SK-N-SH (cell line): ENCODE measurements at regions not wholly inside any gene's neighbourhood (a gene's known extent, or its start where the extent isn't known, plus 50 kb on each side); places are given as distances from the start of the nearest gene placed in this dataset.

Experiments used
- CTCF ChIA-PET: fragments of 300-600, 350-600 bp; formaldehyde crosslinking; extraction: SDS; loops from one replicate; lab custom pipeline; 2021; lab: Yijun Ruan, JAX
- POLR2A ChIA-PET: fragments of 350-600 bp; sonication (Branson Sonifier 250); formaldehyde crosslinking; extraction: SDS; loops from one replicate; lab custom pipeline; 2020; ENCODE audit warnings: antibody characterized with exemption, inconsistent platforms; lab: Yijun Ruan, JAX
- DNase-seq: peaks from one replicate; pipeline ENCODE4 v3.0.0; 2012
- H2AFZ ChIP-seq: fragments of 200-600 bp; sonication (generic); 2 replicates; pipeline ENCODE4 v1.8.1; 2016; ENCODE audit warnings: antibody characterized with exemption, mild to moderate bottlenecking, low read depth
- H3F3A ChIP-seq: fragments of 200-600 bp; sonication (generic); replicated peaks from 2 replicates; pipeline ENCODE3; 2016; ENCODE audit warnings: antibody characterized with exemption, mild to moderate bottlenecking; ENCODE audit not compliant: insufficient read depth
- H3K27ac ChIP-seq, 2 experiments: fragments of 200-500 bp in 1 of 2; fragments of 200-600 bp in 1 of 2; sonication (Bioruptor generic) in 1 of 2; sonication (generic), shearing (Covaris generic) in 1 of 2; 2 replicates each; pipeline versions ENCODE4 v1.5.1 to v1.6.1; 2014 to 2016; ENCODE audit warnings: low read depth in 2 of 2, inconsistent platforms in 1 of 2, low read length in 1 of 2, mild to moderate bottlenecking in 1 of 2, mixed read lengths in 1 of 2
- H3K27me3 ChIP-seq: fragments of 200-600 bp; sonication (generic), shearing (Covaris generic); 2 replicates; pipeline ENCODE4 v1.6.1; 2016; ENCODE audit warnings: mixed run types; ENCODE audit not compliant: insufficient read depth
- H3K36me3 ChIP-seq, 2 experiments: fragments of 200-500 bp in 1 of 2; fragments of 200-600 bp in 1 of 2; sonication (Bioruptor generic) in 1 of 2; sonication (generic) in 1 of 2; replicated peaks in 1 of 2; 2 replicates each; pipeline versions ENCODE3 to v1.5.1; 2014 to 2016; ENCODE audit warnings: low read length in 1 of 2, mild to moderate bottlenecking in 1 of 2; ENCODE audit not compliant: insufficient read depth in 2 of 2, control insufficient read depth in 1 of 2
- H3K4me1 ChIP-seq, 2 experiments: fragments of 200-500 bp in 1 of 2; fragments of 200-600 bp in 1 of 2; sonication (Bioruptor generic) in 1 of 2; sonication (generic), shearing (Covaris generic) in 1 of 2; 2 replicates each; pipeline versions ENCODE4 v1.5.1 to v1.6.1; 2014 to 2016; ENCODE audit warnings: low read depth in 1 of 2, low read length in 1 of 2, mixed run types in 1 of 2; ENCODE audit not compliant: insufficient read depth in 2 of 2, control insufficient read depth in 1 of 2
- H3K4me2 ChIP-seq: fragments of 200-600 bp; sonication (generic), shearing (Covaris generic); 2 replicates; pipeline ENCODE4 v1.6.1; 2017; ENCODE audit warnings: mixed run types
- H3K4me3 ChIP-seq, 2 experiments: fragments of 200-500 bp in 1 of 2; fragments of 200-600 bp in 1 of 2; sonication (Bioruptor generic) in 1 of 2; sonication (generic), shearing (Covaris generic) in 1 of 2; 2 replicates each; pipeline versions ENCODE4 v1.5.1 to v1.8.1; 2014 to 2016; ENCODE audit warnings: low read depth in 2 of 2, inconsistent platforms in 1 of 2, low read length in 1 of 2, mild to moderate bottlenecking in 1 of 2, mixed read lengths in 1 of 2, moderate library complexity in 1 of 2
- H3K79me2 ChIP-seq: fragments of 200-600 bp; sonication (generic); 2 replicates; pipeline ENCODE4 v1.8.1; 2017; ENCODE audit warnings: mild to moderate bottlenecking; ENCODE audit not compliant: insufficient read depth
- H3K9ac ChIP-seq: fragments of 200-600 bp; sonication (generic); 2 replicates; pipeline ENCODE4 v1.6.1; 2017; ENCODE audit warnings: mixed run types
- H3K9me2 ChIP-seq: fragments of 200-600 bp; sonication (generic); 2 replicates; pipeline ENCODE4 v1.6.1; 2017; ENCODE audit warnings: mixed run types
- H3K9me3 ChIP-seq: fragments of 200-600 bp; sonication (generic); 2 replicates; pipeline ENCODE4 v1.6.1; 2017; ENCODE audit warnings: mixed run types, mild to moderate bottlenecking, moderate library complexity
- H4K20me1 ChIP-seq: fragments of 200-600 bp; sonication (generic); 2 replicates; pipeline ENCODE4 v1.6.1; 2017; ENCODE audit warnings: mild to moderate bottlenecking, mixed run types; ENCODE audit not compliant: insufficient read depth
- CHD2 ChIP-seq: fragments of 150-350 bp; IDR thresholded peaks from 2 replicates; pipeline ENCODE4 v1.6.1; 2018; ENCODE audit warnings: low read length; ENCODE audit not compliant: partially characterized antibody
- ELF1 ChIP-seq: IDR thresholded peaks from 2 replicates; pipeline ENCODE4 v1.4.0; 2012
- EP300 ChIP-seq, 2 experiments: IDR thresholded peaks; 2 replicates each; pipeline versions ENCODE4 v1.4.0 to v1.6.1; 2012; ENCODE audit warnings: borderline replicate concordance in 1 of 2, low read depth in 1 of 2, low read length in 1 of 2
- FOSL2 ChIP-seq: IDR thresholded peaks from 2 replicates; pipeline ENCODE4 v1.4.0; 2012; ENCODE audit warnings: low read depth, mild to moderate bottlenecking, moderate library complexity, borderline replicate concordance
- FOXM1 ChIP-seq: IDR thresholded peaks from 2 replicates; pipeline ENCODE4 v1.4.0; 2012; ENCODE audit warnings: low read depth, mild to moderate bottlenecking
- GABPA ChIP-seq: IDR thresholded peaks from 2 replicates; pipeline ENCODE4 v1.4.0; 2012; ENCODE audit warnings: low read depth, mild to moderate bottlenecking
- GATA2 ChIP-seq: sonication (generic); formaldehyde crosslinking; IDR thresholded peaks from 2 replicates; pipeline ENCODE4 v1.5.0; 2020; ENCODE audit warnings: mild to moderate bottlenecking, missing genetic modification reagents
- MXI1 ChIP-seq: IDR thresholded peaks from 2 replicates; pipeline ENCODE4 v1.6.1; 2012; ENCODE audit warnings: mild to moderate bottlenecking, low read depth, low read length, improper control_type of control experiment
- POLR2AphosphoS5 ChIP-seq: IDR thresholded peaks from 2 replicates; pipeline ENCODE4 v1.6.1; 2012; ENCODE audit warnings: low read depth, low read length
- RAD21 ChIP-seq: IDR thresholded peaks from 2 replicates; pipeline ENCODE4 v1.6.1; 2012; ENCODE audit warnings: mild to moderate bottlenecking, low read length
- RFX5 ChIP-seq: IDR thresholded peaks from 2 replicates; pipeline ENCODE4 v1.6.1; 2012; ENCODE audit warnings: mild to moderate bottlenecking, improper control_type of control experiment, low read length
- RXRA ChIP-seq: IDR thresholded peaks from 2 replicates; pipeline ENCODE4 v1.4.0; 2012; ENCODE audit warnings: low read depth, mild to moderate bottlenecking, borderline replicate concordance
- SIN3A ChIP-seq: IDR thresholded peaks from 2 replicates; pipeline ENCODE4 v1.6.1; 2012; ENCODE audit warnings: low read depth, mild to moderate bottlenecking, low read length, moderate library complexity, borderline replicate concordance
- SMC3 ChIP-seq: IDR thresholded peaks from 2 replicates; pipeline ENCODE4 v1.6.1; 2012; ENCODE audit warnings: low read depth, low read length, improper control_type of control experiment
- TAF1 ChIP-seq: IDR thresholded peaks from 2 replicates; pipeline ENCODE4 v1.6.1; 2012; ENCODE audit warnings: low read depth, mild to moderate bottlenecking, low read length, moderate library complexity, borderline replicate concordance
- YY1 ChIP-seq: IDR thresholded peaks from 2 replicates; pipeline ENCODE4 v1.4.0; 2012; ENCODE audit warnings: low read depth, mild to moderate bottlenecking
- WGBS: methylation state at CpG from one replicate; pipeline ENCODE4 v1.1.6; 2017; ENCODE audit warnings: low lambda C conversion rate; 5-methylcytosine and 5-hydroxymethylcytosine counted together
- TF ChIP-seq, protein P1 (sequence below): fragments of 200-600 bp; sonication (generic); IDR thresholded peaks from 2 replicates; pipeline ENCODE4 v1.6.1; 2017; ENCODE audit warnings: antibody characterized with exemption, mild to moderate bottlenecking, moderate library complexity
- TF ChIP-seq, protein P2 (sequence below): fragments of 150-350 bp; IDR thresholded peaks from 2 replicates; pipeline ENCODE4 v1.6.1; 2016; ENCODE audit warnings: mild to moderate bottlenecking, low read depth, low read length
- TF ChIP-seq, protein P3 (sequence below): IDR thresholded peaks from 2 replicates; pipeline ENCODE4 v1.6.1; 2012; ENCODE audit warnings: mild to moderate bottlenecking, low read depth, low read length, moderate library complexity
- TF ChIP-seq, protein P4 (sequence below): IDR thresholded peaks from 2 replicates; pipeline ENCODE4 v1.4.0; 2012; ENCODE audit warnings: low read depth
- TF ChIP-seq, protein P5 (sequence below): IDR thresholded peaks from 2 replicates; pipeline ENCODE4 v1.4.0; 2012; ENCODE audit warnings: low read depth, borderline replicate concordance

DNA sequence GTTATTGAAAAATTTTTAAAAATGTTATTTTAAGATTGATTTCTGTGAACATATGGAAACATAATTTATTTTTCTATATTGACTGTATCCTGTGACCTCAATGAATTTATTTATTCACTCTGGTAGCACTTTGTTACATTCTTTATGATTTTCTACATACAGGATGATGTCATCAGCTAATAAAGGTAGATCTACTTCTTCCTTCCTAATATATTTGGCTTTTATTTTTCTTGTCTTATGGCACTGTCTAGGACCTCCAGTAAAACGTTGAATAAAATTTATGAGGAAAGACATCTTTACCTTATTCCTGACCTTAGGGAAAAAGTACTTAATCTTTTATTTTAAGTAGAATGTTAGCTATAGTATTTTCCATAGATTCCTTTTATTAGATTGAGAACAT, 78.8 kb upstream of the MAF start:
- no peak for DNase-seq
- 0 out of 2 replicates have a peak, but pooled peaks cover 4% of the 10 kb centered on the region for H3K9me3 ChIP-seq
- no peak for TF ChIP-seq GATA2
- TF ChIP-seq, all 33 proteins: peak for 0
- Histone ChIP-seq H3K4me3 (no peak overlapping the region), H2AFZ (no peak overlapping the region), H3K9me2 (no peaks in the 10 kb centered on the region), H3K27ac (no peak overlapping the region), H3K4me2 (no peak overlapping the region), H3K27me3 (no peaks in the 10 kb centered on the region), H3K36me3 (no peaks in the 10 kb centered on the region), H3K9ac (no peak overlapping the region), H3F3A (no peaks in the 10 kb centered on the region), H3K4me1 (no peaks in the 10 kb centered on the region), H3K79me2 (no peaks in the 10 kb centered on the region), H4K20me1 (no peaks in the 10 kb centered on the region)
- WGBS: 4% methylated on average over 1 of the region's 1 CpG
- ChIA-PET CTCF (no interaction called here), POLR2A (no interaction called here)

DNA sequence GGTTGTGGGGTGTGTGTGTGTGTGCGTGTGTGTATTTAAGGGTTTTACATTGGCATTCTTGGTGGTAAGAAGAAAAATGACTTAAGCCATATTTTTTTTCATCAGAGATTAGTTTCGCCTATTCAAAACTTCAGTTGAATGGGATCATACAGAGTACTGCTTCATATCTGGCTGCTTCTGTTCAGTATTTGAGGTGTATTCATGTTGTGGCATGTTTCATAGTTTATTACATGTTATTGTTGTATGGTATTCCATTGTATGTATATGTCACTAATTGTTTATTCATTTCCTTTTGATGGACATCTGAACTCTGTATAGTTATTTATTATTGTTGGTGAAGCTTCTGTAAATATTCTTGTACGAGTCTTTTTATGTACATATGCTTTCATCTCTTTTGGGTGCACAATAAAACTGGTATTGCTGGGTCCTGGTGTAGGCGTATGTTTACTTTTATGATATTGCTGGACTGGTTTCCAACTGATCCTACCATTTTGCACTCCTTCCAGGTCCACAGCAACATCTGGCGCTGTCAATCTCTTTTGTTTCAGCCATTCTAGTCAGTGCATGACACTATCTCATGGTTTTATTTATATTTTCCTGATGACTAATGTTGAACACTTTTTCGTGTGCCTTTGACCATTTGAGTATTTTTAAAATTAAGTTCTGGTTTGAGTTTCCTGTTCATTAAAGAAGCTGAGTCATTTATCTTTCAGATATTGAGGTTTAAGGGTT, 77.4 kb upstream of the MAF start:
- 44% methylated on average over 6 of the region's 6 CpGs for WGBS
- no peaks in the 10 kb centered on the region for H3K4me1 ChIP-seq
- H3K4me2 ChIP-seq: no peak overlapping the region
- 0 out of 2 replicates have a peak, but pooled peaks cover 4% of the 10 kb centered on the region for H3K9me3 ChIP-seq
- H3F3A ChIP-seq: no peaks in the 10 kb centered on the region
- no peak overlapping the region for H3K27ac ChIP-seq
- H3K79me2 ChIP-seq: no peaks in the 10 kb centered on the region
- H3K9me2 ChIP-seq: no peaks in the 10 kb centered on the region
- CTCF ChIA-PET: no interaction called here
- DNase-seq: no peak
- no peak overlapping the region for H3K9ac ChIP-seq
- H3K27me3 ChIP-seq: no peaks in the 10 kb centered on the region
- H3K4me3 ChIP-seq: no peak overlapping the region
- H3K36me3 ChIP-seq: no peaks in the 10 kb centered on the region
- no peak for TF ChIP-seq CHD2
- no peak for TF ChIP-seq GABPA
- TF ChIP-seq, protein P1, sequence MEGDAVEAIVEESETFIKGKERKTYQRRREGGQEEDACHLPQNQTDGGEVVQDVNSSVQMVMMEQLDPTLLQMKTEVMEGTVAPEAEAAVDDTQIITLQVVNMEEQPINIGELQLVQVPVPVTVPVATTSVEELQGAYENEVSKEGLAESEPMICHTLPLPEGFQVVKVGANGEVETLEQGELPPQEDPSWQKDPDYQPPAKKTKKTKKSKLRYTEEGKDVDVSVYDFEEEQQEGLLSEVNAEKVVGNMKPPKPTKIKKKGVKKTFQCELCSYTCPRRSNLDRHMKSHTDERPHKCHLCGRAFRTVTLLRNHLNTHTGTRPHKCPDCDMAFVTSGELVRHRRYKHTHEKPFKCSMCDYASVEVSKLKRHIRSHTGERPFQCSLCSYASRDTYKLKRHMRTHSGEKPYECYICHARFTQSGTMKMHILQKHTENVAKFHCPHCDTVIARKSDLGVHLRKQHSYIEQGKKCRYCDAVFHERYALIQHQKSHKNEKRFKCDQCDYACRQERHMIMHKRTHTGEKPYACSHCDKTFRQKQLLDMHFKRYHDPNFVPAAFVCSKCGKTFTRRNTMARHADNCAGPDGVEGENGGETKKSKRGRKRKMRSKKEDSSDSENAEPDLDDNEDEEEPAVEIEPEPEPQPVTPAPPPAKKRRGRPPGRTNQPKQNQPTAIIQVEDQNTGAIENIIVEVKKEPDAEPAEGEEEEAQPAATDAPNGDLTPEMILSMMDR: no peak
- TF ChIP-seq, protein P2, sequence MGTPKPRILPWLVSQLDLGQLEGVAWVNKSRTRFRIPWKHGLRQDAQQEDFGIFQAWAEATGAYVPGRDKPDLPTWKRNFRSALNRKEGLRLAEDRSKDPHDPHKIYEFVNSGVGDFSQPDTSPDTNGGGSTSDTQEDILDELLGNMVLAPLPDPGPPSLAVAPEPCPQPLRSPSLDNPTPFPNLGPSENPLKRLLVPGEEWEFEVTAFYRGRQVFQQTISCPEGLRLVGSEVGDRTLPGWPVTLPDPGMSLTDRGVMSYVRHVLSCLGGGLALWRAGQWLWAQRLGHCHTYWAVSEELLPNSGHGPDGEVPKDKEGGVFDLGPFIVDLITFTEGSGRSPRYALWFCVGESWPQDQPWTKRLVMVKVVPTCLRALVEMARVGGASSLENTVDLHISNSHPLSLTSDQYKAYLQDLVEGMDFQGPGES: no peak
- TF ChIP-seq, protein P3, sequence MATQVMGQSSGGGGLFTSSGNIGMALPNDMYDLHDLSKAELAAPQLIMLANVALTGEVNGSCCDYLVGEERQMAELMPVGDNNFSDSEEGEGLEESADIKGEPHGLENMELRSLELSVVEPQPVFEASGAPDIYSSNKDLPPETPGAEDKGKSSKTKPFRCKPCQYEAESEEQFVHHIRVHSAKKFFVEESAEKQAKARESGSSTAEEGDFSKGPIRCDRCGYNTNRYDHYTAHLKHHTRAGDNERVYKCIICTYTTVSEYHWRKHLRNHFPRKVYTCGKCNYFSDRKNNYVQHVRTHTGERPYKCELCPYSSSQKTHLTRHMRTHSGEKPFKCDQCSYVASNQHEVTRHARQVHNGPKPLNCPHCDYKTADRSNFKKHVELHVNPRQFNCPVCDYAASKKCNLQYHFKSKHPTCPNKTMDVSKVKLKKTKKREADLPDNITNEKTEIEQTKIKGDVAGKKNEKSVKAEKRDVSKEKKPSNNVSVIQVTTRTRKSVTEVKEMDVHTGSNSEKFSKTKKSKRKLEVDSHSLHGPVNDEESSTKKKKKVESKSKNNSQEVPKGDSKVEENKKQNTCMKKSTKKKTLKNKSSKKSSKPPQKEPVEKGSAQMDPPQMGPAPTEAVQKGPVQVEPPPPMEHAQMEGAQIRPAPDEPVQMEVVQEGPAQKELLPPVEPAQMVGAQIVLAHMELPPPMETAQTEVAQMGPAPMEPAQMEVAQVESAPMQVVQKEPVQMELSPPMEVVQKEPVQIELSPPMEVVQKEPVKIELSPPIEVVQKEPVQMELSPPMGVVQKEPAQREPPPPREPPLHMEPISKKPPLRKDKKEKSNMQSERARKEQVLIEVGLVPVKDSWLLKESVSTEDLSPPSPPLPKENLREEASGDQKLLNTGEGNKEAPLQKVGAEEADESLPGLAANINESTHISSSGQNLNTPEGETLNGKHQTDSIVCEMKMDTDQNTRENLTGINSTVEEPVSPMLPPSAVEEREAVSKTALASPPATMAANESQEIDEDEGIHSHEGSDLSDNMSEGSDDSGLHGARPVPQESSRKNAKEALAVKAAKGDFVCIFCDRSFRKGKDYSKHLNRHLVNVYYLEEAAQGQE: no peak
- TF ChIP-seq, protein P4, sequence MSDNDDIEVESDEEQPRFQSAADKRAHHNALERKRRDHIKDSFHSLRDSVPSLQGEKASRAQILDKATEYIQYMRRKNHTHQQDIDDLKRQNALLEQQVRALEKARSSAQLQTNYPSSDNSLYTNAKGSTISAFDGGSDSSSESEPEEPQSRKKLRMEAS: no peak
- TF ChIP-seq RFX5: no peak
- no peak for TF ChIP-seq SIN3A
- TF ChIP-seq YY1: no peak
- TF ChIP-seq FOXM1: no peak
- TF ChIP-seq MXI1: no peak
- no peak for TF ChIP-seq POLR2AphosphoS5
- no peak for TF ChIP-seq TAF1
- TF ChIP-seq, protein P5, sequence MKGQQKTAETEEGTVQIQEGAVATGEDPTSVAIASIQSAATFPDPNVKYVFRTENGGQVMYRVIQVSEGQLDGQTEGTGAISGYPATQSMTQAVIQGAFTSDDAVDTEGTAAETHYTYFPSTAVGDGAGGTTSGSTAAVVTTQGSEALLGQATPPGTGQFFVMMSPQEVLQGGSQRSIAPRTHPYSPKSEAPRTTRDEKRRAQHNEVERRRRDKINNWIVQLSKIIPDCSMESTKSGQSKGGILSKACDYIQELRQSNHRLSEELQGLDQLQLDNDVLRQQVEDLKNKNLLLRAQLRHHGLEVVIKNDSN: no peak
- TF ChIP-seq RXRA: no peak
- no peak for TF ChIP-seq FOSL2
- no peak for TF ChIP-seq SMC3
- no peak for TF ChIP-seq RAD21
- no peak for TF ChIP-seq ELF1
- TF ChIP-seq EP300 (IDR thresholded peaks at IDR 0.05; ENCODE audit: borderline replicate concordance in 1 of 2, low read depth in 1 of 2, low read length in 1 of 2): no peak
- TF ChIP-seq, all 33 proteins: peak for 0
- Histone ChIP-seq H4K20me1 (no peaks in the 10 kb centered on the region), H2AFZ (no peak overlapping the region)
- POLR2A ChIA-PET: no interaction called here
